Upper lobe of left lung (tissue), 4 donors: ENCODE measurements at regions not wholly inside any gene's neighbourhood (a gene's known extent, or its start where the extent isn't known, plus 50 kb on each side); places are given as distances from the start of the nearest gene placed in this dataset.

Experiments
- CTCF ChIP-seq, 6 experiments: fragments of 450-650 bp in 4 of 6; fragments of 200-600 bp in 2 of 6; sonication (generic) in 2 of 6; IDR thresholded peaks; one replicate each; pipeline ENCODE4 v1.5.1; 2016 to 2019; ENCODE audit warnings: antibody characterized with exemption in 6 of 6
- EP300 ChIP-seq, 4 donors: sonication (generic); formaldehyde crosslinking; IDR thresholded peaks; one replicate each; pipeline ENCODE4 v1.5.1; 2017; ENCODE audit warnings: antibody characterized with exemption in 4 of 4, control low read depth in 2 of 4
- POLR2A ChIP-seq, 4 donors: fragments of 450-650 bp; IDR thresholded peaks; one replicate each; pipeline ENCODE4 v1.5.1; 2016 to 2017; ENCODE audit warnings: antibody characterized with exemption in 4 of 4, mild to moderate bottlenecking in 2 of 4
- POLR2AphosphoS5 ChIP-seq, 2 donors: sonication (generic); formaldehyde crosslinking; IDR thresholded peaks; one replicate each; pipeline ENCODE4 v1.5.1; 2017; ENCODE audit warnings: antibody characterized with exemption in 2 of 2

- no peak for TF ChIP-seq CTCF (IDR thresholded peaks at IDR 0.05)
- TF ChIP-seq POLR2AphosphoS5 (IDR thresholded peaks at IDR 0.05), result no peak
- no peak for TF ChIP-seq POLR2A (IDR thresholded peaks at IDR 0.05)
- TF ChIP-seq EP300 (IDR thresholded peaks at IDR 0.05), result no peak
Measured at GRCh38 chr4:181845617-181846016, 397.6 kb upstream of the TENM3 start.
